MM.1S (cell line): ENCODE measurements at regions not wholly inside any gene's neighbourhood (a gene's known extent, or its start where the extent isn't known, plus 50 kb on each side); places are given as distances from the start of the nearest gene placed in this dataset.

Experiments used
- EZH2 ChIP-seq: fragments of 300-600 bp; sonication (generic); optimal IDR thresholded peaks from 2 replicates; pipeline ENCODE3; 2017; ENCODE audit warnings: low read depth, mild to moderate bottlenecking, antibody characterized with exemption, low read length, mixed read lengths
- EZH2phosphoT487 ChIP-seq: fragments of 300-600 bp; sonication (generic); IDR thresholded peaks from 2 replicates; pipeline ENCODE4 v1.6.1; 2018; ENCODE audit warnings: antibody characterized with exemption, low read length
- TF ChIP-seq, protein P1 (sequence below): fragments of 300-600 bp; sonication (generic); IDR thresholded peaks from 2 replicates; pipeline ENCODE4 v1.5.1; 2016; ENCODE audit warnings: antibody characterized with exemption, low read length, mixed read lengths

DNA sequence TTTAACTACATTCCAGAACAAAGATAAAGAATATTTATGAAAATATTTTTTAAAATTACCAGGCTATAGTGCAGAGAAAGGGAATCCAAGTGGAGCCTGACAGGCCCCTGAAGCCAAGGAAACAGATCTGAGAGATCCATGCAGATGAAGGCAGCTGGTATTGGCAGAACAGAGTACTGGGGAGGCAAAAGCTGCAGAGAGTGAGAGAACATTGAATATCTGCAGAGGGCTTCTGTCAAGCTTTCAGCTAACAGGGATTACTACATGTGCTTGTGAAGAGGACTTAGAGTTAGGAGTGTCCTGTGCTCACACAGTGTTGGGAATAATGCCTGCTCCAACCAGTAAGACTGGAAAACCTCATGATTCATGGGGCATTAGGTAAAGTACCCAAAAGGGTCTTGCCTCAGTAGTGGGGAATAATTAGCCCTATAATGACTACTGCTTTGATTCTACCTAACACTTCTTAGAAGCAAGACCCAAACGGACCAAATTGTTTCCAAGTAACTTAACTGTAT lies 657.2 kb downstream of the DHX35 start:
- TF ChIP-seq, protein P1, sequence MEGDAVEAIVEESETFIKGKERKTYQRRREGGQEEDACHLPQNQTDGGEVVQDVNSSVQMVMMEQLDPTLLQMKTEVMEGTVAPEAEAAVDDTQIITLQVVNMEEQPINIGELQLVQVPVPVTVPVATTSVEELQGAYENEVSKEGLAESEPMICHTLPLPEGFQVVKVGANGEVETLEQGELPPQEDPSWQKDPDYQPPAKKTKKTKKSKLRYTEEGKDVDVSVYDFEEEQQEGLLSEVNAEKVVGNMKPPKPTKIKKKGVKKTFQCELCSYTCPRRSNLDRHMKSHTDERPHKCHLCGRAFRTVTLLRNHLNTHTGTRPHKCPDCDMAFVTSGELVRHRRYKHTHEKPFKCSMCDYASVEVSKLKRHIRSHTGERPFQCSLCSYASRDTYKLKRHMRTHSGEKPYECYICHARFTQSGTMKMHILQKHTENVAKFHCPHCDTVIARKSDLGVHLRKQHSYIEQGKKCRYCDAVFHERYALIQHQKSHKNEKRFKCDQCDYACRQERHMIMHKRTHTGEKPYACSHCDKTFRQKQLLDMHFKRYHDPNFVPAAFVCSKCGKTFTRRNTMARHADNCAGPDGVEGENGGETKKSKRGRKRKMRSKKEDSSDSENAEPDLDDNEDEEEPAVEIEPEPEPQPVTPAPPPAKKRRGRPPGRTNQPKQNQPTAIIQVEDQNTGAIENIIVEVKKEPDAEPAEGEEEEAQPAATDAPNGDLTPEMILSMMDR = no peak
- TF ChIP-seq EZH2 (no peak), EZH2phosphoT487 (no peak)
